HG03097 (cell line): ENCODE measurements at regions not wholly inside any gene's neighbourhood (a gene's known extent, or its start where the extent isn't known, plus 50 kb on each side); places are given as distances from the start of the nearest gene placed in this dataset.
"Not testable (repeated sequence)": the region's sequence is repeated elsewhere in the genome, so short reads cannot be mapped to it uniquely, and the experiment has no call there.

ENCODE experiments used
- ATAC-seq: cut with Tn5 transposase; IDR thresholded peaks from one replicate; pipeline ENCODE4 v1.9.1; 2021; ENCODE audit not compliant: unreplicated experiment, low FRiP score

DNA sequence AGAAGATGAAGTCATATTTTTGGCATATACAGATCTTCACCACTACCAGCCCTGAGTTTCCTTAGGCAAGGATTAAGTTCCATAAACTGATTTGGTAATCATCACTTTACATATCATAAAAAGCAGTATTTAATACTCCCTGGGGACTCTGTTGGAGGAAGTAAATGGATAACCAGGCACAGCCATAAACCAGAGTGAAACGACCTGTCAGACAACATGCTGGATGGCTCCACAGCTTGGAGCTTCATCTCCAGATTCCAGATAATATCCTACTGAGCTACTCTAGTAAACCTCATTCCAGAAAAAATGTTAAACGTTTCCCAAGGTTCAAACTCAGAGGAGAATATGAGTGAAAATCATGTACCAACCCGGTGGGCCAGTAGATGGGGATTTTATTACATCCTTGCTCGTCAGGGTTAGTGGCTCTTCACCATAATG, 109.2 kb downstream of the BASP1 start:
- ATAC-seq = no peak

GRCh38 chr5:17327048-17327625, 109.7 kb downstream of the BASP1 start:
- ATAC-seq = no peak

DNA sequence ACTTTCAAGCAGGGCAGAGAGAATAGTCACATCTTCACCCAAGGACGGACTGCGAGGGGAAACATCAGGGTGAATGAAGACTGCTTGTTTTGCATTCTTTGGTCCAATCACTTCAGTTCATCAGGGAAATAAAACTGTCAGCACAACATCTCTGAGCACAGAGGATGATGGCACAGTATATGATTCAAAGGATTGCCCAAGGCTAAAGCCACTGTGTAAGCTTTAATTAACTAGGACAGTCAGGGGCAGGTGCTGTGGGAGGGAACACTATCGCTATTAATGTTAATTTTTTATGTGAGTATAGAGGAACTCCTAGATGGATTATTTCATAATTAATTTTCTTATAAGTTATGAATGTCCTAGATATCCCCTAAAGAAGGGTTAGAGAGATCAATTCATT, 112.1 kb downstream of the BASP1 start:
- ATAC-seq = no peak

- ATAC-seq = no peak
Observed at GRCh38 chr5:17330386-17330785, 113.0 kb downstream of the BASP1 start.

GRCh38 chr5:17331651-17332050, 114.2 kb downstream of the BASP1 start:
- no peak for ATAC-seq

DNA sequence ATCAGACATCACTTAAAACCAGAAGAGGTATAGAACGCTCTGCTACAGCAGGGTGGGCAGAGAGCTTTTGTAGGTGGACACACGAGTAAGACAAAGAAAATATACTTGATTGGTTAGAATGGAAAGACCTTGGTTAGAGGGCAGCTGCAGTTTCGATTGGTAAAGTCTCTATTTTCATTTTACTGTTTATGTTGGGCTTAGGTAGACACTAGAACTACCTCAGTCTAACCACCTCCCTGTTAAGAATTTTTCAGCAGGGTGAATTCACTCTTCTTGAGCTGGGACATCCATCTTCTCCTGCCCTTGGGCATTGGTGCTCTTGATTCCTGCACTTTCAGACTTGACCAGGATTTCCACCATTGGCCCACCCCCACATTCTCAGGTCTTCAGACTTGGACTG, 116.3 kb downstream of the BASP1 start:
- no peak for ATAC-seq

DNA sequence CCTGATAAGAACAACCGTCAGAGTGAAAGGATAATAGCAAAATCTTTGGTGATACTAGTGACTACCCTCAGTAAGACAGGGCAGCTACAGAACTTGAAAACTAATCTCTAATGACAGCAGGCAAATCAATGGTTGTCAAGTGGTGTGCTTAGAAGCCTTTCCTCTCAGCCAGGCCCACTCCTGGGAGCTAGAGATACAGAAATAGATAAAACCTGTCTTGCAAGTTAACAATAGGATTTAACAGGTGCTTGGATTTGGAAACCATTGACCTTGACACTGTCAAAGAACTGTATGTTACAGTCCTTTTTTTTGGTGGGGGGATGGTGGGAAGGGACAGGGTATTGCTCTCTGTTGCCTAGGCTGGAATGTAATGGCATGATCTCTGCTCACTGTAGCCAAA, 118.6 kb downstream of the BASP1 start:
- no peak for ATAC-seq

GRCh38 chr5:17336723-17337122, 119.3 kb downstream of the BASP1 start:
- ATAC-seq = not testable (repeated sequence)

DNA sequence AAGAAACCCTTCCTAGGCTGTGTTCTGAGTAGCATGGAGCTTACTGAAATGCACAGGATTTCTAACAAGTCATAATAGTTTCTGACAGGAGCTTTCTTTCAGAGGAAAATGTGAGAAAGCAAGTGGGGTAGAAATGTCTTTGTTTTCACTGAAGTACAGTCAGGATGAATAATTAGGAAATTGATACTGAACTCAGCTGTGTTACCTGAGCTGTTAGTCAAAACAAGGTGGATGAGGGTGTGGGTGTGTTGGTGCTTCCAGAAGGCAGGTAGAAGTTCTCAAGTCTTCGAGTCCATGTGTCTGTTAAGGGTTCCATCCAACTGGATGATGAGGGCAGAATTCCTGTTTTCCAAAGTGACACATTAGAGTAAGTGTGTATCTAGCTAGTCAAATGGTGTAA, 122.4 kb downstream of the BASP1 start:
- no peak for ATAC-seq

GRCh38 chr5:17340379-17340778, 122.9 kb downstream of the BASP1 start:
- ATAC-seq = no peak

DNA sequence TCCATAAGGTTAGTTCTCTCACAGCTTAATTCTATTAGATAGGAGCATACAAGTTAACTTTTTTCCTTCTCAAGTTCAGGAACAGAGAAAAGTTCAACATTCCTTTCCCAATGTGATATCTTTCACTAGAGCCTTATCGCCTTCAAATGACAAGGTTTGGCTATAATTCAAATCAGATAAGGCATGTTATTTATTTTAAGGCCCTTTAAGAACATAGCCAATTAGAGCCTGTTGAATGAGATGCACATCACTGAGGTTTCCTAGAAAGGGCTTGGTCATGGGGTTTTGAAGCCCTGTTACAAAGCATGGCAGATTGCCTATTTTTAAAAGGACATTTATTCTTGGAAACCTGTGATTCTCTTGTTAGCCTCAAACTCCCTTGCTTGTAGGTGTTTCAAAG, 123.4 kb downstream of the BASP1 start:
- ATAC-seq = no peak

DNA sequence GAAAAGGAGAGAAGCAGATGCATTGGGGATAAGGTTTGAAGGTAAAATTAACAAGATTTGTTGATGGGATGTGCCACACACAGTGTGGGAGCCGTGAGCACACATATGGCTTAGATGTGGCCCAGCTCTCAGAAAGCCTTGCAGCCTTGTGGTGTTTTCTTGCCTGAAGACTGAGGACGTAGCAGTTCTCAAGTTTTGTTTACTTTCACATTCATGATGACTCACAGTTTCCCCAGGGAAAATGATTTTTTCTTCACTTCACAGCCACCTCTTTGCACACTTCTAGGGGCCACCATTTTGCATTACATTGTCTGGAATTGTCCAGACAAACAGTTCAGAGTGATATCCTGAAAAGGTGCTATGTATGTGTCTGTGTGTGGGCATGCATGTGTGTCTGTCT, 126.2 kb downstream of the BASP1 start:
- peak; percentile 95 for ATAC-seq

- no peak for ATAC-seq
Observed at GRCh38 chr5:17346811-17347210, 129.4 kb downstream of the BASP1 start.

GRCh38 chr5:17352223-17352622, 134.8 kb downstream of the BASP1 start:
- no peak for ATAC-seq

DNA sequence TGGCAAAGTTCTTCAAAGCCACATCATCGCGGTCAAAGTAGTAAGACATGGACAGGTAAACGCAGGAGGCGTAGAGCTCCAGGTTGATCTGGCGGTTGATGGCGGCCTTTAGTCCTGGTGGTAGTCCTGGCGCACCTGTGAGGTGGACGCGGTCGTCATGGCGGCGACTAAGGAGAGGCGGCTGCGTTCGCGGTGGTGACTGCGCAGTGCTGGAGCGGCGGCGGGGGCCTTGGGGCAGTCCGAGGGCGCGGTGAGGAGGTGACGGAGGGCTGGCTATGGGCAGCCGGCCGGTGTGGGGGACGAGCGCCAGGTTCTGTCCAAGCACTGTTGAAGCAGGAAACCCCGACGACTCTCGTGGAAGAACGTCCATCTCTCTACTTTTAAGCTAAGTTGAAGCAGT, 136.8 kb downstream of the BASP1 start:
- ATAC-seq = no peak

DNA sequence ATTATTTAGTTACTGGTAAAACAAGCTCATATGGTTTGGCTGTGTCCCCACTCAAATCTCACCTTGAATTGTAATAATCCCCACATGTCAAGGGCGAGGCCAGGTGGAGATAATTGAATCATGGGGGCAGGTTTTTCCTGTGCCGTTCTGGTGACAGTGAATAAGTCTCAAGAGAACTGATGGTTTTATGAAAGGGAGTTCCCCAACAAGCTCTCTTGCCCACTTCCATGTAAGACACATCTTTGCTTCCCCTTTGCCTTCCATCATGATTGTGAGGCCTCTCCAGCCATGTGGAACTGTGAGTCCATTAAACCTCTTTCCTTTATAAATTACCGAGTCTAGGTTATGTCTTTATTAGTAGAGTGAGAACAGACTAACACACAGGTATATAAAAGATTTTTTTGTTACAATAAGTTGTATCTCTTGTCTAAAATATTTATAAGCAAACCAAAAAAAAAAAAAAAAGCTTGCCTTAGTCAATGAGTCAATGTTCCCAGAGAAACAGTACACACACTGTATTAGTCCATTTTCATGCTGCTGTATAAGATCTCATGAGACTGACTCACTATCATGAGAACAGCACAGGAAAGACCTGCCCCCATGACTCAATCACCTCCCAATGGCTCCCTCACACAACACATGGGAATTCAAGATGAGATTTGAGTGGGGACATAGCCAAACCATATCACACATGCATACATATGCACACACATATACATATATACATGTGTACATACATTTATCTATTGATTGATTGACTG, 138.3 kb downstream of the BASP1 start:
- ATAC-seq = no peak

- ATAC-seq = no peak
Observed at GRCh38 chr5:17356551-17356950, 139.1 kb downstream of the BASP1 start.

DNA sequence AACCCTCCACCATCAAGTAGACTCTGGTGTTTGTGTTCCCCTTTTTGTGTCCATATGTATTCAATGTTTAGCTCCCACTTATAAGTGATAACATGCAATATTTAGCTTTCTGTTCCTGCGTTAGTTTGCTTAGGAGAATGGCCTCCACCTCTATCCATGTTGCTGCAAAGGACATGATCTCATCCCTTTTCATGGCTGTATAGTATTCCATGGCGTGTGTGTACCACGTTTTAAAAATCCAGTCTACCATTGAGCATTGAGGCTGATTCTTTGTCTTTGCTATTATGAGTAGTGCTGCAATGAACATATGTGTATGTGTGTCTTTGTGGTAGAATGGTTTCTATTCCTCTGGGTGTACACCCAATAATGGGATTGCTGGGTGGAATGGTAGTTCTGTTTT, 140.1 kb downstream of the BASP1 start:
- ATAC-seq = no peak

DNA sequence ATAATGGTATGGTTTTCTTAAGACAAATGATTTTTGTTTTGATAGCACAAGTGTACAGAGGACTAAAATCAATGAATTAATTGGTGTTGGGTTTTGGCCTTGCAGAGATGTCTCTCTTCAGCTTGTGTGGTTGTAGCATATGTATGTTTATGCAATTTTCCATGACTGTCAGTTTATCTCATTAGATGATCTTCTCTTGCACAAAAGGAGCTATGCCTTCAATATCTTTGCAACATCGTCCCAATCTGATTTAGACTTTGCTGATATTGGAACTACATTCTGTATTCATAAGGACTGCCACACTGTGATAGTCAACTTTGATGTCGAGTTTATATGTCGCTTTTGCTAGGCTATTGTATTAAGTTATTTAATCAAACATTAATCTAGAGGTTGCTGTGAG, 140.0 kb upstream of the TAF11L2 start:
- ATAC-seq = no peak

DNA sequence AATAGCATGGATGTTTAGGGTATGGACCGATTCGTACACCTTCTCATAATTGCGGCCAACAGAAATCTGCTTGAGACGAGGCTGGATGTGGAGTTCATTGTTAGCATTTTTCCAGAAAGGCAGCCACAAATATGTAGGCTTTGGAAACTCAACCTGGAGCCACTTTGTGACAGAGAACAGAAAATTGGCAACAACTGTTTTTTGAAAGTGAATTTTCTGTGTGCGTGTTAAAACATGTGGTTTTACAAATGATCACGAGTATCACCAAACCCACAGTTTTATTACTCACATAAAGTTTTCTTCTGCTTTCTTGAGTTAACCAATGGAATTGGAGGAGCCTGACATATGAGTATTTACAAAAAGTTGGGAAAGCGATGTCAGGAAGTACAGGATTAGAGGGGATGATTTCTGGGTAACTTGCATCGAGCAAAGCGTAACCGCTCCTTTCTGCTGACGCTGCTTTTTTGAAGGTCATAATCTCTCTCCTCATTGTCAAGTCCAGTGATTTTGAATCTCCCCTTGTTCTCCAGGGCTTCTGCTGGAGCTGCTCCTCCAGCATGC, 138.5 kb upstream of the TAF11L2 start:
- no peak for ATAC-seq

GRCh38 chr5:17360879-17361278, 137.2 kb upstream of the TAF11L2 start:
- no peak for ATAC-seq

DNA sequence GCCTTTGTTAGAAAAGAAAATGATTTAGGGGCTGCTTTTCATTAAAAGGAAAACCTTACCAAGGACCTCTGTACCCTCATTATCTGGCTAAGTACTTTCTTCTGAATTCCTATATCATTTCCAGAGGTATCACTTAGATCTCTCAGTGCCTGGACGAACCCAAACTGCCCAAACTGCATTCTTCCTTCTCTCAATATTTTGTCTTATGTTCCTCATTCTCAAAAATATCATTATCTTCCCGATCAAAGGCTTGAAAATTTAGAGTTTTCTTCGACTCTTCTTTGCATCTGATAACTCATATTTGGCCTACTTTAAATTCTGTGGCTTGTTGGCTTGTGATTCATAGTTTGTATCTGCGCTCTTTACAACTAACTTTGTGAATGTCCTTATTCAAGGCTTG, 136.7 kb upstream of the TAF11L2 start:
- ATAC-seq = no peak
